Limb (tissue), 2 donors: ENCODE measurements at regions not wholly inside any gene's neighbourhood (a gene's known extent, or its start where the extent isn't known, plus 50 kb on each side); places are given as distances from the start of the nearest gene placed in this dataset.
"Not testable (repeated sequence)": the region's sequence is repeated elsewhere in the genome, so short reads cannot be mapped to it uniquely, and the experiment has no call there.

ENCODE experiments used
- DNase-seq, 2 donors: peaks; one replicate each; pipeline ENCODE4 v3.0.0-alpha.2; 2016; ENCODE audit errors: extremely low spot score in 2 of 2

- no peak for DNase-seq
Observed at GRCh38 chr5:99445805-99446204, 517.0 kb upstream of the CHD1 start.

GRCh38 chr5:99441235-99441634, 512.4 kb upstream of the CHD1 start:
- DNase-seq = no peak

- no peak for DNase-seq
Observed at GRCh38 chr5:99438619-99439018, 509.8 kb upstream of the CHD1 start.

GRCh38 chr5:99437986-99438385, 509.2 kb upstream of the CHD1 start:
- DNase-seq = no peak

- not testable (repeated sequence) for DNase-seq
Observed at GRCh38 chr5:99423396-99423795, 494.6 kb upstream of the CHD1 start.

GRCh38 chr5:99418640-99419039, 489.8 kb upstream of the CHD1 start:
- DNase-seq = not testable (repeated sequence)

GRCh38 chr5:99410386-99410785, 481.6 kb upstream of the CHD1 start:
- DNase-seq = not testable (repeated sequence)

- not testable (repeated sequence) for DNase-seq
Observed at GRCh38 chr5:99404764-99405302, 476.0 kb upstream of the CHD1 start.

- not testable (repeated sequence) for DNase-seq
Observed at GRCh38 chr5:99400571-99400970, 471.8 kb upstream of the CHD1 start.

- DNase-seq = no peak
Observed at GRCh38 chr5:99398976-99399375, 470.2 kb upstream of the CHD1 start.

- DNase-seq = no peak
Observed at GRCh38 chr5:99386406-99387077, 457.7 kb upstream of the CHD1 start.

- no peak for DNase-seq
Observed at GRCh38 chr5:99379187-99379586, 450.4 kb upstream of the CHD1 start.

- no peak for DNase-seq
Observed at GRCh38 chr5:99378443-99378842, 449.6 kb upstream of the CHD1 start.

- no peak for DNase-seq
Observed at GRCh38 chr5:99369797-99370593, 441.2 kb upstream of the CHD1 start.

- no peak for DNase-seq
Observed at GRCh38 chr5:99368726-99369125, 439.9 kb upstream of the CHD1 start.

- no peak for DNase-seq
Observed at GRCh38 chr5:99355881-99356280, 427.1 kb upstream of the CHD1 start.

GRCh38 chr5:99349787-99350186, 421.0 kb upstream of the CHD1 start:
- no peak for DNase-seq

GRCh38 chr5:99348597-99348996, 419.8 kb upstream of the CHD1 start:
- DNase-seq = no peak

GRCh38 chr5:99339758-99340157, 411.0 kb upstream of the CHD1 start:
- not testable (repeated sequence) for DNase-seq

GRCh38 chr5:99334936-99335335, 406.1 kb upstream of the CHD1 start:
- no peak for DNase-seq

- no peak for DNase-seq
Observed at GRCh38 chr5:99331061-99331460, 402.3 kb upstream of the CHD1 start.

GRCh38 chr5:99320436-99320835, 391.6 kb upstream of the CHD1 start:
- no peak for DNase-seq

- DNase-seq = no peak
Observed at GRCh38 chr5:99317136-99317535, 388.3 kb upstream of the CHD1 start.
